ENCODE measurements at regions not wholly inside any gene's neighbourhood (a gene's known extent, or its start where the extent isn't known, plus 50 kb on each side); places are given as distances from the start of the nearest gene placed in this dataset.
A peak's percentile ranks its signal among the peaks of the same experiment; 100 is the strongest.

DNA sequence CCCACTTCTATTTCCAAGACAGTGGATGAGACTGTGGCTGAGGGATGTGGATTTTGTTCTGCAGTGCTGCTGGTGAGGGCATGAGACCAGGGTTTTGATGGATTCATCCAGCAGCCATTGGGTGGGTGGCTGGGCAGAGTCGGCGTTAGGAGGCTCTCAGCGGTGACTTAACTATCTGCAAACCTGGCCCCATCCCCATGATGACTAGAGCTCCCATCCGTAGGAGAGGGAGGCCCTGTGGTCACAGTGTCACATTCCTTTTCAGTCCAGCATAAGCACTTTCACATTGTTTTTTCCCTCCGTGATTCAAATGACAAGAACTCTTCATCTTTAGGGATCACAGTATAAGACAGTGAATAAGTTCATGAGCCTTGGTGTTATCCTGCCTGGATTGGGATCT is 60.4 kb upstream of the SPRY4 start:
- TF ChIP-seq, protein P1, sequence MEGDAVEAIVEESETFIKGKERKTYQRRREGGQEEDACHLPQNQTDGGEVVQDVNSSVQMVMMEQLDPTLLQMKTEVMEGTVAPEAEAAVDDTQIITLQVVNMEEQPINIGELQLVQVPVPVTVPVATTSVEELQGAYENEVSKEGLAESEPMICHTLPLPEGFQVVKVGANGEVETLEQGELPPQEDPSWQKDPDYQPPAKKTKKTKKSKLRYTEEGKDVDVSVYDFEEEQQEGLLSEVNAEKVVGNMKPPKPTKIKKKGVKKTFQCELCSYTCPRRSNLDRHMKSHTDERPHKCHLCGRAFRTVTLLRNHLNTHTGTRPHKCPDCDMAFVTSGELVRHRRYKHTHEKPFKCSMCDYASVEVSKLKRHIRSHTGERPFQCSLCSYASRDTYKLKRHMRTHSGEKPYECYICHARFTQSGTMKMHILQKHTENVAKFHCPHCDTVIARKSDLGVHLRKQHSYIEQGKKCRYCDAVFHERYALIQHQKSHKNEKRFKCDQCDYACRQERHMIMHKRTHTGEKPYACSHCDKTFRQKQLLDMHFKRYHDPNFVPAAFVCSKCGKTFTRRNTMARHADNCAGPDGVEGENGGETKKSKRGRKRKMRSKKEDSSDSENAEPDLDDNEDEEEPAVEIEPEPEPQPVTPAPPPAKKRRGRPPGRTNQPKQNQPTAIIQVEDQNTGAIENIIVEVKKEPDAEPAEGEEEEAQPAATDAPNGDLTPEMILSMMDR (conservative IDR thresholded peaks at IDR 0.05; ENCODE audit: low read depth, low read length) = no peak
- no peak overlapping the region for H3K4me3 ChIP-seq (ENCODE audit: low read depth, low read length)
- peak; percentile 74 for DNase-seq (ENCODE audit: low read depth)

DNA sequence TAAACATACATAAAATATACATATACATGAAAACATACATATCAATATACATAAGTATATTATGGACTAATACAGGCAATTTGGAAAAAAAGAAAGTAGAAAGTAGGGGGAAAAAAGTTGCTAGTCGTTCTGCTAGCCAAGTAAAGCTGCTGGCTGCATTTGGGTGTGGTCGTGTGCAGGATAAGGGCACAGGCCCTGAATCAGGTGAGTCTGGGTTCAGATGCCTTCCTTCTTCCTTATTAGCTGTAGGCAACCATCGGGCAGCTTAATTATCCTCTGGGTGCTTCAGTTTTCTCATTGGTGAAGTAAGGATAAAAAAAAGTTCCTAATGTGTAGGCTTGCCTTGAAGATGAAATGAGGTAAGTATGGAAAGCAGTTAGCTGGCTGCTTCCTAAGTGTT is 59.2 kb upstream of the SPRY4 start:
- TF ChIP-seq, protein P1 (conservative IDR thresholded peaks at IDR 0.05; ENCODE audit: low read depth, low read length) = no peak
- H3K4me3 ChIP-seq (ENCODE audit: low read depth, low read length) = no peak overlapping the region
- no peak for DNase-seq (ENCODE audit: low read depth)

DNA sequence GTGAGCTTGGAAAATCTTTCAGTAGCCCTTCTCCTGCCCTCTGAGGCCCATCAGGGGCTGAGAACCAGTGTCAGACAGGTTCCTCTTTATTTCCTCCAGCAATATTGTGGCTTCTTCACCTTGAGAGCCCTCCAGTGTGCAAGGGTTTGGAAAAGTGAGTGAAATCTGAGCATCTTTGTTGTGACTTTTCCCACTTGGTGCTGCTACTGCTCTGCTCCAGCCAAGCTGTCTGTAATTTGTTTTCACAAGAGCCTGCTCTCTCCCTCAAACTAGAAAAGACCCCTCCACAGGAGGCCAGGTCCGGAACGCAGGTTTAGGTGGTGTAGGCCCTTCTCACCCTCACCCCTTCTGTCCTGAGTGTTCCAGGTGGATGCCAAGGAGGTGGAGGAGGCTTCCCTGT is 57.4 kb upstream of the SPRY4 start:
- no peak overlapping the region for H3K4me3 ChIP-seq (ENCODE audit: low read depth, low read length)
- no peak for DNase-seq (ENCODE audit: low read depth)
- TF ChIP-seq, protein P1 (conservative IDR thresholded peaks at IDR 0.05; ENCODE audit: low read depth, low read length) = no peak

DNA sequence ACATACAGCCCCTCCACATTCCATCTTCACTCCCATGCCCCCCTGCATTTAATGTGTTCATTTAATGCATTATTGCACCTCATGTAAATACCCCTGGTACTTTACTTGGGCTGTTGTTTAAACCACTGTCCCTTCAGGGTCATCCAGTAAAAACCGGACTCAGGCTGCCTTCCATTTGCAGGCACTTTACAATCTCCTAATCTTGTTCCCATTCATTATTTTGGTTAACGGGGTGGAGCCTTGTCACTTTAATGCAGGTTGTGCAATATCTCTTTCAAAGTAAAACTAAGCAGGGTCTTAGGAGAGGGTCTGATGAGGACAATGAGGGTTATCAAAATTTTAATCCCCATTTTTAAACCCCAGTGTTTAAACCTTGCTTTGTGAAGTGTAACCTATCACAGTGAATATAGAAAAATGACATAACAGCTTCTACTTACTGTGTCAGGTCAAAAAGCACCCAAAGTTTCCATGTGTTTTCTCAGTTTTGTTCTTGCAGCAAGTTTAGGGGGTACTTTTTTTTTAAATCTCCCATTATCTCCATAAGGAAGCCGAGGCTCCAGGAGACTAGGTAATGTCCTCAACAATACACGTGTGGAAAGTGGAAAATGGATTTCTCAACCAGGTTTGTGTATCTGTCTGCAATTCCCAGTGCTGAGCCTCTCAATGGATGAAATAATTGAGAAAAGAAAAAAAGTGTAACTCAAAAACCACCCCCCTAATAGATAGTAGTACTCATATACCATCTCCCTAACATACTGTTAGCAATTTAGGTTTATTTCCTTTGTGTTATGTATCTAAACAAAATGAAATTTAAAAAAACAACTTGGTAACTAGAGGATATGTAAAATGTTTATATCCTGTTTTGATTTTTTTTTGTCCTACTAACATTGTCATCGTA is 54.2 kb upstream of the SPRY4 start:
- H3K4me3 ChIP-seq (ENCODE audit: low read depth, low read length) = no peak overlapping the region
- DNase-seq (ENCODE audit: low read depth) = no peak
- TF ChIP-seq, protein P1 (conservative IDR thresholded peaks at IDR 0.05; ENCODE audit: low read depth, low read length) = no peak

DNA sequence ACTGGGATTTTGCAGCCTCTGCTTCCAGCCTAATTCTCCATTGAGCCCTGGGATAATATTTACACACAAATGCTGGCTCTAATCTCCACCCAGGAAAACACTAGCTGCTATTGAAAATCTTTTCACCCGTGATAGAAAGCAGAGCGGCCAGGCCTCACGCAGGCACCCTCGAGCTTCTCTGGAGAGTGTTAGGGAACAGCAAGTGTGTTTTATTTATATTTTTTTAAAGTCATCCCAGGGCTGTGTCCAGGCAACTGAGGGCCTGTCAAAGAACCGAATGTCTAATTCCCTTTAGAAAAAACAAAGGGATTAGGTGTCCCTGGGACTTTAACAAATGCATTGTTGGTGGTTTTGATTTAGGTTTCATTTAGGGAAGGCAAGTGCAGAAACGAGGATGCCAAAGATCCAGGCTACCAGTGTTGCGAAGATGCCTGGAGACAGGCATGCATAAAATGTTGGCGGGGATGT is 51.2 kb upstream of the SPRY4 start:
- no peak overlapping the region for H3K4me3 ChIP-seq (ENCODE audit: low read depth, low read length)
- TF ChIP-seq, protein P1 (conservative IDR thresholded peaks at IDR 0.05; ENCODE audit: low read depth, low read length) = no peak
- DNase-seq (ENCODE audit: low read depth) = no peak
